Osteocyte (in vitro differentiated cells): ENCODE measurements at regions not wholly inside any gene's neighbourhood (a gene's known extent, or its start where the extent isn't known, plus 50 kb on each side); places are given as distances from the start of the nearest gene placed in this dataset.

ENCODE experiments used
- DNase-seq: peaks from one replicate; pipeline ENCODE4 v3.0.0; 2021; ENCODE audit warnings: mixed read lengths; ENCODE audit not compliant: unreplicated experiment; ENCODE audit errors: extremely low spot score
- H3K27ac Mint-ChIP-seq: one replicate; pipeline ENCODE4 v1.8.0; 2021; ENCODE audit warnings: mild to moderate bottlenecking, mixed read lengths; ENCODE audit not compliant: unreplicated experiment
- H3K27me3 Mint-ChIP-seq: one replicate; pipeline ENCODE4 v1.8.0; 2021; ENCODE audit warnings: mixed read lengths; ENCODE audit not compliant: unreplicated experiment
- H3K36me3 Mint-ChIP-seq: one replicate; pipeline ENCODE4 v1.8.0; 2021; ENCODE audit warnings: mixed read lengths; ENCODE audit not compliant: unreplicated experiment
- H3K4me1 Mint-ChIP-seq: one replicate; pipeline ENCODE4 v1.8.0; 2021; ENCODE audit warnings: mixed read lengths; ENCODE audit not compliant: unreplicated experiment
- H3K4me3 Mint-ChIP-seq: one replicate; pipeline ENCODE4 v1.8.0; 2021; ENCODE audit warnings: mild to moderate bottlenecking, moderate library complexity, mixed read lengths; ENCODE audit not compliant: unreplicated experiment
- H3K9me3 Mint-ChIP-seq: one replicate; pipeline ENCODE4 v1.8.0; 2021; ENCODE audit warnings: mixed read lengths; ENCODE audit not compliant: unreplicated experiment
- TF ChIP-seq, protein P1 (sequence below): fragments of 200-600 bp; sonication (generic); IDR thresholded peaks from 2 replicates; pipeline ENCODE4 v1.5.0; 2021; ENCODE audit warnings: antibody characterized with exemption, mild to moderate bottlenecking, moderate library complexity

DNA sequence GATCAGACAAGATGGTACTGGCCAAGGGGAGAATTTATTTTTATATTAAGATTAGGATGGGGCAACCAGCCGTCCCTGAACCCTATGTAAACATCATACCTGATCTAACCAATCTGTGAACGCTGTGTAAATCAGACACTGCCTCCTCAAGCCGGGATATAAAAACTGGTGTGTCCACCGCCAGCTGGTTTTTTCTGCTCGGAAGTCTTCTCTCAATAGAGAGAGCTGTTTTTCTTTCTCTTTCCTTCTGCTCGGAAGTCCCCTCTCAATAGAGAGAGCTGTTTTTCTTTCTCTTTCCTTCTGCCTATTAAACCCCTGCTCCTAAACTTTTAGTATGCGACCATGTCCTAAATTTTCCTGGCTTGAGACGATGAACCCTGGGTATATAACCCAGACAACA, 615.5 kb upstream of the NUDT12 start:
- H3K4me1 Mint-ChIP-seq, result no peaks in the 10 kb centered on the region
- no peak overlapping the region for H3K27ac Mint-ChIP-seq
- H3K4me3 Mint-ChIP-seq, result no peak overlapping the region
- peaks cover 13% of the 10 kb centered on the region for H3K9me3 Mint-ChIP-seq
- no peaks in the 10 kb centered on the region for H3K27me3 Mint-ChIP-seq
- DNase-seq, result no peak
- TF ChIP-seq, protein P1, sequence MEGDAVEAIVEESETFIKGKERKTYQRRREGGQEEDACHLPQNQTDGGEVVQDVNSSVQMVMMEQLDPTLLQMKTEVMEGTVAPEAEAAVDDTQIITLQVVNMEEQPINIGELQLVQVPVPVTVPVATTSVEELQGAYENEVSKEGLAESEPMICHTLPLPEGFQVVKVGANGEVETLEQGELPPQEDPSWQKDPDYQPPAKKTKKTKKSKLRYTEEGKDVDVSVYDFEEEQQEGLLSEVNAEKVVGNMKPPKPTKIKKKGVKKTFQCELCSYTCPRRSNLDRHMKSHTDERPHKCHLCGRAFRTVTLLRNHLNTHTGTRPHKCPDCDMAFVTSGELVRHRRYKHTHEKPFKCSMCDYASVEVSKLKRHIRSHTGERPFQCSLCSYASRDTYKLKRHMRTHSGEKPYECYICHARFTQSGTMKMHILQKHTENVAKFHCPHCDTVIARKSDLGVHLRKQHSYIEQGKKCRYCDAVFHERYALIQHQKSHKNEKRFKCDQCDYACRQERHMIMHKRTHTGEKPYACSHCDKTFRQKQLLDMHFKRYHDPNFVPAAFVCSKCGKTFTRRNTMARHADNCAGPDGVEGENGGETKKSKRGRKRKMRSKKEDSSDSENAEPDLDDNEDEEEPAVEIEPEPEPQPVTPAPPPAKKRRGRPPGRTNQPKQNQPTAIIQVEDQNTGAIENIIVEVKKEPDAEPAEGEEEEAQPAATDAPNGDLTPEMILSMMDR, result no peak
- no peaks in the 10 kb centered on the region for H3K36me3 Mint-ChIP-seq

- Mint-ChIP-seq H3K4me1 (no peaks in the 10 kb centered on the region), H3K4me3 (no peak overlapping the region), H3K36me3 (no peaks in the 10 kb centered on the region), H3K27me3 (no peaks in the 10 kb centered on the region), H3K9me3 (peaks cover 13% of the 10 kb centered on the region), H3K27ac (no peak overlapping the region)
- TF ChIP-seq, protein P1, result no peak
- DNase-seq, result no peak
Measured at GRCh38 chr5:104177651-104178050, 615.1 kb upstream of the NUDT12 start.

GRCh38 chr5:104172976-104173375, 610.4 kb upstream of the NUDT12 start:
- H3K27me3 Mint-ChIP-seq, result no peaks in the 10 kb centered on the region
- DNase-seq, result no peak
- no peak overlapping the region for H3K4me3 Mint-ChIP-seq
- no peaks in the 10 kb centered on the region for H3K36me3 Mint-ChIP-seq
- TF ChIP-seq, protein P1, result no peak
- no peak overlapping the region for H3K27ac Mint-ChIP-seq
- H3K4me1 Mint-ChIP-seq, result peaks cover 4% of the 10 kb centered on the region
- H3K9me3 Mint-ChIP-seq, result no peaks in the 10 kb centered on the region

DNA sequence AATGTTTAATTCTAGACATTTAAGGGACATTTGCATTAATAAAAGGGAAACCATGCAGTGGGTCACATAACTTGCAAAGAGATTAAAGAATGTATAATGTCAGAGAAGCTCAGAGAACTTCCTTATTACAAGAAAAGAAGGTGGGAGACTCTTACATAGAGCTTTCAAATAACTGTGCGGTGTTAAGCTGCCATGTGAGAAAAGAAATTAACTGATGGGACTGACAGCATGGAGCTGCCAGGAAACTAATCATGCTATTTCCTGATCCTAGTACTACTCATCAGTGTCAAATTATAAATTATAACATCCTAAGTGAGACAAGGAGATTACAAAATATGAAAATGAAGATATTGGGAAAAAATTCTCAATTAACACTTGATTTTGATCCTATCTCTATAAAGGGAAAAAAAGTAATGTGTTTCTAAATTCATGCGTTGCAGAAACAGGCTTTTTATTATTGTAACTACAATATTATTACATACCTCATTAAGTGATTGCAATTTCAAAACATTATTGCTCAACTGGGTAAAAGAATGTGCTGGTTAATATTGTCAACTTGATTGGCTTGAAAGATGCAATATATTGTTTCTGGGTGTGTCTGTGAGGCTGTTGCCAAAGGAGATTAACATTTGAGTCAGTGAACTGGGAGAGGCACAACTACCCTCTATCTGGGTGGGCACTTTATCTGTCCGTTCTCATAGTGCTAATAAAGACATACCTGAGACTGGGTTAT, 609.5 kb upstream of the NUDT12 start:
- H3K9me3 Mint-ChIP-seq, result no peaks in the 10 kb centered on the region
- H3K36me3 Mint-ChIP-seq, result no peaks in the 10 kb centered on the region

DNA sequence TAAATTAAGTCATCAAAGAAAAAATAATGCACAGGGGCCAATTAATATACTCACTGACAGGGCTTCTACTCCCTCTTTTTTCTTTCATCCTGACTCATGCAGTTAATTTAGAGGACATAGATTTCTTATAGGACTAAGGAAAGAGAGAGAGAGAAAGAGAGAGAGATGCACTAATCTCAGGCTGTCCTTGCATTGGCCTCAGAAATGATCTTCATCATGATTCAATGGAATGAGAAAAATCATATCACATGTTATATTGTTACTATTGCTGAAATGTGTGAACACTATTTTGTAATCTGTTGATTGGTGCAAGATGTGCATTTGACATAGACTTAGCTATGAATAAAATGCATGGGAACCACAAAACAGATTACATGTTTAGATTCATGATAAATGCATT, 608.3 kb upstream of the NUDT12 start:
- Mint-ChIP-seq H3K36me3 (no peaks in the 10 kb centered on the region), H3K27me3 (no peaks in the 10 kb centered on the region), H3K27ac (no peak overlapping the region), H3K4me3 (no peak overlapping the region), H3K9me3 (no peaks in the 10 kb centered on the region), H3K4me1 (peaks cover 4% of the 10 kb centered on the region)
- TF ChIP-seq, protein P1, result no peak
- DNase-seq, result no peak

More for the DNA sequence above, 609.5 kb upstream of the NUDT12 start:
- DNase-seq, result no peak
- Mint-ChIP-seq H3K27ac (no peak overlapping the region), H3K4me1 (peaks cover 4% of the 10 kb centered on the region), H3K27me3 (no peaks in the 10 kb centered on the region), H3K4me3 (no peak overlapping the region)
- TF ChIP-seq, protein P1, result no peak
